ENCODE measurements at regions not wholly inside any gene's neighbourhood (a gene's known extent, or its start where the extent isn't known, plus 50 kb on each side); places are given as distances from the start of the nearest gene placed in this dataset.

GRCh38 chr7:41415471-41416207 lies 287.3 kb downstream of the INHBA start:
- DNase-seq, result no peak
- H3K18ac ChIP-seq (ENCODE audit: low read depth in 1 of 2, low read length in 2 of 2), result no peak overlapping the region
- H2BK15ac ChIP-seq (ENCODE audit: low read depth, poor library complexity, severe bottlenecking), result no peak overlapping the region
- H3K4ac ChIP-seq (ENCODE audit: low read depth in 1 of 2, low read length in 2 of 2), result no peak overlapping the region
- H3K27ac ChIP-seq (ENCODE audit: low read length, poor library complexity, severe bottlenecking), result no peak overlapping the region
- H2AFZ ChIP-seq (ENCODE audit: low read depth, low read length), result no peak overlapping the region
- no peaks in the 10 kb centered on the region for H3K27me3 ChIP-seq (ENCODE audit: control insufficient read depth in 1 of 2, insufficient read depth in 1 of 2, low read length in 2 of 2)
- H2AK5ac ChIP-seq (ENCODE audit: low read length, severe bottlenecking), result no peak overlapping the region
- no peak overlapping the region for H3K23ac ChIP-seq (ENCODE audit: low read length in 2 of 2)
- H3K4me2 ChIP-seq (ENCODE audit: low read length, poor library complexity, severe bottlenecking), result no peak overlapping the region
- H2BK120ac ChIP-seq (ENCODE audit: low read depth, low read length), result no peak overlapping the region
- H3K4me3 ChIP-seq (ENCODE audit: insufficient read depth in 1 of 2, low read depth in 1 of 2, low read length in 2 of 2), result no peak overlapping the region
- no peak overlapping the region for H4K91ac ChIP-seq (ENCODE audit: low read length)
- no peaks in the 10 kb centered on the region for H3K4me1 ChIP-seq (ENCODE audit: control insufficient read depth, insufficient read depth, low read depth, low read length)
- no peak overlapping the region for H3K9ac ChIP-seq (ENCODE audit: low read length)
- no peaks in the 10 kb centered on the region for H3K9me3 ChIP-seq (ENCODE audit: control insufficient read depth, low read length)
- no peak overlapping the region for H2BK12ac ChIP-seq (ENCODE audit: low read length in 2 of 2)
- no peaks in the 10 kb centered on the region for H3K36me3 ChIP-seq (ENCODE audit: control insufficient read depth in 1 of 2, insufficient read depth in 2 of 2, low read depth in 1 of 2, low read length in 2 of 2)
- 94% methylated on average over 4 of the region's 5 CpGs for WGBS
- H3K79me1 ChIP-seq (replicated peaks; ENCODE audit: low read length, poor library complexity, severe bottlenecking), result no peaks in the 10 kb centered on the region
- H4K8ac ChIP-seq (ENCODE audit: low read length), result no peak overlapping the region
- no peak overlapping the region for H2BK5ac ChIP-seq (ENCODE audit: low read depth, low read length, poor library complexity, severe bottlenecking)
- H3K14ac ChIP-seq (ENCODE audit: low read length in 2 of 2), result no peak overlapping the region

- Histone ChIP-seq H2BK120ac (ENCODE audit: low read depth, low read length) (no peak overlapping the region), H3K4me2 (ENCODE audit: low read length, poor library complexity, severe bottlenecking) (no peak overlapping the region), H2BK15ac (ENCODE audit: low read depth, poor library complexity, severe bottlenecking) (no peak overlapping the region), H3K27ac (ENCODE audit: low read length, poor library complexity, severe bottlenecking) (no peak overlapping the region), H3K36me3 (ENCODE audit: control insufficient read depth in 1 of 2, insufficient read depth in 2 of 2, low read depth in 1 of 2, low read length in 2 of 2) (no peaks in the 10 kb centered on the region), H3K79me1 (replicated peaks; ENCODE audit: low read length, poor library complexity, severe bottlenecking) (no peaks in the 10 kb centered on the region), H3K18ac (ENCODE audit: low read depth in 1 of 2, low read length in 2 of 2) (no peak overlapping the region), H4K91ac (ENCODE audit: low read length) (no peak overlapping the region), H2AFZ (ENCODE audit: low read depth, low read length) (no peak overlapping the region), H3K4ac (ENCODE audit: low read depth in 1 of 2, low read length in 2 of 2) (no peak overlapping the region), H3K4me1 (ENCODE audit: control insufficient read depth, insufficient read depth, low read depth, low read length) (no peaks in the 10 kb centered on the region), H2BK12ac (ENCODE audit: low read length in 2 of 2) (no peak overlapping the region), H2AK5ac (ENCODE audit: low read length, severe bottlenecking) (no peak overlapping the region), H3K9ac (ENCODE audit: low read length) (no peak overlapping the region), H3K23ac (ENCODE audit: low read length in 2 of 2) (no peak overlapping the region), H3K4me3 (ENCODE audit: insufficient read depth in 1 of 2, low read depth in 1 of 2, low read length in 2 of 2) (no peak overlapping the region), H4K8ac (ENCODE audit: low read length) (no peak overlapping the region), H3K27me3 (ENCODE audit: control insufficient read depth in 1 of 2, insufficient read depth in 1 of 2, low read length in 2 of 2) (no peaks in the 10 kb centered on the region), H3K14ac (ENCODE audit: low read length in 2 of 2) (no peak overlapping the region), H3K9me3 (ENCODE audit: control insufficient read depth, low read length) (no peaks in the 10 kb centered on the region), H2BK5ac (ENCODE audit: low read depth, low read length, poor library complexity, severe bottlenecking) (no peak overlapping the region)
- WGBS, result 92% methylated on average over 3 of the region's 4 CpGs
- DNase-seq, result no peak
Observed at GRCh38 chr7:41415051-41415450, 287.8 kb downstream of the INHBA start.

- Histone ChIP-seq H2BK12ac (ENCODE audit: low read length in 2 of 2) (no peak overlapping the region), H3K4me3 (ENCODE audit: insufficient read depth in 1 of 2, low read depth in 1 of 2, low read length in 2 of 2) (no peak overlapping the region), H2AFZ (ENCODE audit: low read depth, low read length) (no peak overlapping the region), H3K4ac (ENCODE audit: low read depth in 1 of 2, low read length in 2 of 2) (no peak overlapping the region), H3K9me3 (ENCODE audit: control insufficient read depth, low read length) (no peaks in the 10 kb centered on the region), H3K27me3 (ENCODE audit: control insufficient read depth in 1 of 2, insufficient read depth in 1 of 2, low read length in 2 of 2) (no peaks in the 10 kb centered on the region), H3K14ac (ENCODE audit: low read length in 2 of 2) (no peak overlapping the region), H3K27ac (ENCODE audit: low read length, poor library complexity, severe bottlenecking) (no peak overlapping the region), H3K4me2 (ENCODE audit: low read length, poor library complexity, severe bottlenecking) (no peak overlapping the region), H3K18ac (ENCODE audit: low read depth in 1 of 2, low read length in 2 of 2) (no peak overlapping the region), H4K91ac (ENCODE audit: low read length) (no peak overlapping the region), H2AK5ac (ENCODE audit: low read length, severe bottlenecking) (no peak overlapping the region), H2BK15ac (ENCODE audit: low read depth, poor library complexity, severe bottlenecking) (no peak overlapping the region), H3K9ac (ENCODE audit: low read length) (no peak overlapping the region), H3K4me1 (ENCODE audit: control insufficient read depth, insufficient read depth, low read depth, low read length) (no peaks in the 10 kb centered on the region), H3K79me1 (replicated peaks; ENCODE audit: low read length, poor library complexity, severe bottlenecking) (no peaks in the 10 kb centered on the region), H2BK5ac (ENCODE audit: low read depth, low read length, poor library complexity, severe bottlenecking) (no peak overlapping the region), H3K36me3 (ENCODE audit: control insufficient read depth in 1 of 2, insufficient read depth in 2 of 2, low read depth in 1 of 2, low read length in 2 of 2) (no peaks in the 10 kb centered on the region), H4K8ac (ENCODE audit: low read length) (no peak overlapping the region), H2BK120ac (ENCODE audit: low read depth, low read length) (no peak overlapping the region), H3K23ac (ENCODE audit: low read length in 2 of 2) (no peak overlapping the region)
- 51% methylated on average over 2 of the region's 3 CpGs for WGBS
- no peak for DNase-seq
Observed at GRCh38 chr7:41404375-41405074, 298.4 kb downstream of the INHBA start.

- DNase-seq, result no peak
- Histone ChIP-seq H2AK5ac (ENCODE audit: low read length, severe bottlenecking) (no peak overlapping the region), H3K18ac (ENCODE audit: low read depth in 1 of 2, low read length in 2 of 2) (no peak overlapping the region), H2BK15ac (ENCODE audit: low read depth, poor library complexity, severe bottlenecking) (no peak overlapping the region), H3K27ac (ENCODE audit: low read length, poor library complexity, severe bottlenecking) (no peak overlapping the region), H2BK120ac (ENCODE audit: low read depth, low read length) (no peak overlapping the region), H3K4ac (ENCODE audit: low read depth in 1 of 2, low read length in 2 of 2) (no peak overlapping the region), H3K4me1 (ENCODE audit: control insufficient read depth, insufficient read depth, low read depth, low read length) (no peaks in the 10 kb centered on the region), H3K79me1 (replicated peaks; ENCODE audit: low read length, poor library complexity, severe bottlenecking) (no peaks in the 10 kb centered on the region), H2BK5ac (ENCODE audit: low read depth, low read length, poor library complexity, severe bottlenecking) (no peak overlapping the region), H3K23ac (ENCODE audit: low read length in 2 of 2) (no peak overlapping the region), H3K36me3 (ENCODE audit: control insufficient read depth in 1 of 2, insufficient read depth in 2 of 2, low read depth in 1 of 2, low read length in 2 of 2) (no peaks in the 10 kb centered on the region), H4K8ac (ENCODE audit: low read length) (no peak overlapping the region), H3K27me3 (ENCODE audit: control insufficient read depth in 1 of 2, insufficient read depth in 1 of 2, low read length in 2 of 2) (no peaks in the 10 kb centered on the region), H3K9ac (ENCODE audit: low read length) (no peak overlapping the region), H2BK12ac (ENCODE audit: low read length in 2 of 2) (no peak overlapping the region), H2AFZ (ENCODE audit: low read depth, low read length) (no peak overlapping the region), H4K91ac (ENCODE audit: low read length) (no peak overlapping the region), H3K14ac (ENCODE audit: low read length in 2 of 2) (no peak overlapping the region), H3K4me2 (ENCODE audit: low read length, poor library complexity, severe bottlenecking) (no peak overlapping the region), H3K9me3 (ENCODE audit: control insufficient read depth, low read length) (no peaks in the 10 kb centered on the region), H3K4me3 (ENCODE audit: insufficient read depth in 1 of 2, low read depth in 1 of 2, low read length in 2 of 2) (no peak overlapping the region)
- 17% methylated on average over 1 of the region's 2 CpGs for WGBS
Observed at GRCh38 chr7:41403291-41403690, 299.6 kb downstream of the INHBA start.

All from mesenchymal stem cell (in vitro differentiated cells and primary cell).